ENCODE measurements at regions not wholly inside any gene's neighbourhood (a gene's known extent, or its start where the extent isn't known, plus 50 kb on each side); places are given as distances from the start of the nearest gene placed in this dataset.

DNA sequence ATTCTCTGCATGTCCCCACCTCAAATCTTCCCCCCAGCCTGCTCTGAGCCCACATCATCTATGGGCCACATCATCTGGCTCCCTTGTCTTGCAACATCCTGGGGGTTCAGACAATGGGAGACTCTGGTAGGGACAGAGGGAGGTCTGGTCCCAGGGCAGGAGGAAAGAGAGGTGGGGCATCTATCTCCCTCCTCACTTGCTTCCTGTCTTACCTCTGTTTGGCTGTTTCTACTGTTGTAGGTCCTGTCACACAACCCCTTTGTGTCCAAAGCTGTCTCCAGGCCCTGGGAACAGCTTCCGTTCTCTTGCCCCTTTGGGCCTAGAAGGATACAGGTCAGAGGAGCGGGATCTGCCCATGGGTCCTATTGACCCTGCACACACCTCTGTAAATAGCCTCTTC, 227.2 kb downstream of the NSG2 start:
- no peak for ATAC-seq
- RAD21 ChIA-PET (ENCODE audit: low non-redundant PET in 1 of 2, low total read pairs in 2 of 2, uncharacterized antibody in 2 of 2, unreplicated experiment in 2 of 2) = no interaction called here
- no peak for TF ChIP-seq EZH2 (IDR thresholded peaks at IDR 0.05)
- TF ChIP-seq ATF3 (IDR thresholded peaks at IDR 0.05) = no peak
- no peak for TF ChIP-seq POLR2AphosphoS5 (IDR thresholded peaks at IDR 0.05; ENCODE audit: low read depth, low read length)
- TF ChIP-seq SRF (IDR thresholded peaks at IDR 0.05; ENCODE audit: low read depth) = no peak
- no peak for TF ChIP-seq POLR2A (IDR thresholded peaks at IDR 0.05; ENCODE audit: borderline replicate concordance, extremely low read depth, insufficient read depth, insufficient read length)
- TF ChIP-seq JUND (IDR thresholded peaks at IDR 0.05) = no peak
- TF ChIP-seq RAD21 (IDR thresholded peaks at IDR 0.05; ENCODE audit: low read depth) = no peak
- TF ChIP-seq TCF7L2 (IDR thresholded peaks at IDR 0.05; ENCODE audit: borderline replicate concordance, extremely low read depth, insufficient read depth, insufficient read length) = no peak
- TF ChIP-seq EGR1 (IDR thresholded peaks at IDR 0.05; ENCODE audit: low read depth) = no peak
- no peak for TF ChIP-seq YY1 (IDR thresholded peaks at IDR 0.05; ENCODE audit: extremely low read depth, insufficient replicate concordance, low read depth, low read length)
- no peak for TF ChIP-seq EZH2phosphoT487 (IDR thresholded peaks at IDR 0.05; ENCODE audit: borderline replicate concordance)
- H3K4me3 ChIP-seq (replicated peaks in 1 of 2; ENCODE audit: low read depth in 1 of 2, low read length in 2 of 2) = no peak overlapping the region
- no TSS peak for BruUV-seq (replicated peaks)
- no peaks in the 10 kb centered on the region for H3K9me2 ChIP-seq (ENCODE audit: insufficient read depth)
- CTCF ChIA-PET = no interaction called here
- no peaks in the 10 kb centered on the region for H3K4me1 ChIP-seq (ENCODE audit: control insufficient read depth in 1 of 2, insufficient read depth in 2 of 2, low read length in 2 of 2)
- POLR2A ChIA-PET = no interaction called here
- intact Hi-C loops (cut with micrococcal nuclease) = no loop called here
- peaks cover 54% of the 10 kb centered on the region for H3K27me3 ChIP-seq (ENCODE audit: insufficient read depth, low read length)
- no peaks in the 10 kb centered on the region for H4K20me1 ChIP-seq (ENCODE audit: insufficient read depth)
- H3K36me3 ChIP-seq (ENCODE audit: control insufficient read depth in 1 of 2, insufficient read depth in 2 of 2, low read length in 2 of 2) = no peaks in the 10 kb centered on the region
- no peaks in the 10 kb centered on the region for H3K9me3 ChIP-seq (ENCODE audit: control insufficient read depth in 1 of 2, insufficient read depth in 1 of 2, low read depth in 1 of 2, low read length in 2 of 2)
- no peak overlapping the region for H3K27ac ChIP-seq (ENCODE audit: low read depth, low read length)
- DNase-seq (ENCODE audit: low read depth, low spot score) = no peak
- no peak overlapping the region for H3K4me2 ChIP-seq (ENCODE audit: low read length)
- no peak overlapping the region for H3K9ac ChIP-seq (ENCODE audit: low read length)
- no peaks in the 10 kb centered on the region for H3K79me2 ChIP-seq (ENCODE audit: insufficient read depth, low read length)
- H2AFZ ChIP-seq (ENCODE audit: low read depth, low read length, poor library complexity, severe bottlenecking) = no peak overlapping the region

GRCh38 chr5:174273325-174273724, 227.8 kb downstream of the NSG2 start:
- intact Hi-C loops (cut with micrococcal nuclease) = no loop called here
- peaks cover 52% of the 10 kb centered on the region for H3K27me3 ChIP-seq (ENCODE audit: insufficient read depth, low read length)
- no peak overlapping the region for H2AFZ ChIP-seq (ENCODE audit: low read depth, low read length, poor library complexity, severe bottlenecking)
- ChIA-PET CTCF (no interaction called here), POLR2A (no interaction called here), RAD21 (ENCODE audit: low non-redundant PET in 1 of 2, low total read pairs in 2 of 2, uncharacterized antibody in 2 of 2, unreplicated experiment in 2 of 2) (no interaction called here)
- no peak overlapping the region for H3K4me3 ChIP-seq (replicated peaks in 1 of 2; ENCODE audit: low read depth in 1 of 2, low read length in 2 of 2)
- no peaks in the 10 kb centered on the region for H3K9me3 ChIP-seq (ENCODE audit: control insufficient read depth in 1 of 2, insufficient read depth in 1 of 2, low read depth in 1 of 2, low read length in 2 of 2)
- no peak overlapping the region for H3K4me2 ChIP-seq (ENCODE audit: low read length)
- no peaks in the 10 kb centered on the region for H3K9me2 ChIP-seq (ENCODE audit: insufficient read depth)
- H3K79me2 ChIP-seq (ENCODE audit: insufficient read depth, low read length) = no peaks in the 10 kb centered on the region
- no peak overlapping the region for H3K9ac ChIP-seq (ENCODE audit: low read length)
- ATAC-seq (no peak), DNase-seq (ENCODE audit: low read depth, low spot score) (no peak)
- no peaks in the 10 kb centered on the region for H3K4me1 ChIP-seq (ENCODE audit: control insufficient read depth in 1 of 2, insufficient read depth in 2 of 2, low read length in 2 of 2)
- BruUV-seq (replicated peaks) = no TSS peak
- no peaks in the 10 kb centered on the region for H3K36me3 ChIP-seq (ENCODE audit: control insufficient read depth in 1 of 2, insufficient read depth in 2 of 2, low read length in 2 of 2)
- no peak overlapping the region for H3K27ac ChIP-seq (ENCODE audit: low read depth, low read length)
- H4K20me1 ChIP-seq (ENCODE audit: insufficient read depth) = no peaks in the 10 kb centered on the region
- TF ChIP-seq, protein P1, sequence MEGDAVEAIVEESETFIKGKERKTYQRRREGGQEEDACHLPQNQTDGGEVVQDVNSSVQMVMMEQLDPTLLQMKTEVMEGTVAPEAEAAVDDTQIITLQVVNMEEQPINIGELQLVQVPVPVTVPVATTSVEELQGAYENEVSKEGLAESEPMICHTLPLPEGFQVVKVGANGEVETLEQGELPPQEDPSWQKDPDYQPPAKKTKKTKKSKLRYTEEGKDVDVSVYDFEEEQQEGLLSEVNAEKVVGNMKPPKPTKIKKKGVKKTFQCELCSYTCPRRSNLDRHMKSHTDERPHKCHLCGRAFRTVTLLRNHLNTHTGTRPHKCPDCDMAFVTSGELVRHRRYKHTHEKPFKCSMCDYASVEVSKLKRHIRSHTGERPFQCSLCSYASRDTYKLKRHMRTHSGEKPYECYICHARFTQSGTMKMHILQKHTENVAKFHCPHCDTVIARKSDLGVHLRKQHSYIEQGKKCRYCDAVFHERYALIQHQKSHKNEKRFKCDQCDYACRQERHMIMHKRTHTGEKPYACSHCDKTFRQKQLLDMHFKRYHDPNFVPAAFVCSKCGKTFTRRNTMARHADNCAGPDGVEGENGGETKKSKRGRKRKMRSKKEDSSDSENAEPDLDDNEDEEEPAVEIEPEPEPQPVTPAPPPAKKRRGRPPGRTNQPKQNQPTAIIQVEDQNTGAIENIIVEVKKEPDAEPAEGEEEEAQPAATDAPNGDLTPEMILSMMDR (IDR thresholded peaks at IDR 0.05 in 2 of 3, conservative IDR thresholded peaks at IDR 0.05 in 1 of 3; ENCODE audit: borderline replicate concordance in 1 of 3, insufficient read depth in 1 of 3, low read depth in 2 of 3, low read length in 2 of 3) = no peak
- TF ChIP-seq YY1 (IDR thresholded peaks at IDR 0.05; ENCODE audit: extremely low read depth, insufficient replicate concordance, low read depth, low read length) = no peak
- no peak for TF ChIP-seq POLR2AphosphoS5 (IDR thresholded peaks at IDR 0.05; ENCODE audit: low read depth, low read length)
- no peak for TF ChIP-seq ZBTB33 (IDR thresholded peaks at IDR 0.05; ENCODE audit: extremely low read depth, insufficient replicate concordance, low read length)
- no peak for TF ChIP-seq SP1 (IDR thresholded peaks at IDR 0.05; ENCODE audit: low read depth)
- no peak for TF ChIP-seq CEBPB (IDR thresholded peaks at IDR 0.05; ENCODE audit: low read depth)

All from HCT116 (cell line).